Mucosa of rectum (tissue), 2 donors: ENCODE measurements at regions not wholly inside any gene's neighbourhood (a gene's known extent, or its start where the extent isn't known, plus 50 kb on each side); places are given as distances from the start of the nearest gene placed in this dataset.

Experiments
- H3K27ac ChIP-seq, 2 donors: one replicate each; pipeline ENCODE4 v1.7.0; 2013; ENCODE audit warnings: inconsistent platforms in 2 of 2, low read depth in 2 of 2, low read length in 2 of 2
- H3K27me3 ChIP-seq, 2 donors: one replicate each; pipeline ENCODE4 v1.7.0; 2013; ENCODE audit warnings: low read length in 2 of 2; ENCODE audit not compliant: control insufficient read depth in 2 of 2, insufficient read depth in 2 of 2
- H3K36me3 ChIP-seq, 2 donors: one replicate each; pipeline ENCODE4 v1.7.0; 2013; ENCODE audit warnings: low read length in 2 of 2; ENCODE audit not compliant: control insufficient read depth in 2 of 2, insufficient read depth in 2 of 2
- H3K4me1 ChIP-seq, 2 donors: one replicate each; pipeline ENCODE4 v1.7.0; 2013; ENCODE audit warnings: low read length in 2 of 2, mild to moderate bottlenecking in 1 of 2; ENCODE audit not compliant: control insufficient read depth in 2 of 2, insufficient read depth in 2 of 2
- H3K4me3 ChIP-seq, 2 donors: one replicate each; pipeline ENCODE4 v1.7.0; 2013; ENCODE audit warnings: low read length in 2 of 2
- H3K9ac ChIP-seq, 2 donors: one replicate each; pipeline ENCODE4 v1.7.0; 2013; ENCODE audit warnings: low read length in 2 of 2, low read depth in 1 of 2, mild to moderate bottlenecking in 1 of 2
- H3K9me3 ChIP-seq, 2 donors: one replicate each; pipeline ENCODE4 v1.7.0; 2013; ENCODE audit warnings: low read length in 2 of 2; ENCODE audit not compliant: control insufficient read depth in 2 of 2
- donor health status: healthy.
- donor health status: Normal muscosa, but diverticular disease.

GRCh38 chr3:194804796-194805195 lies 119.1 kb downstream of the FAM43A start:
- Histone ChIP-seq H3K4me3 (no peak overlapping the region), H3K27ac (no peak overlapping the region), H3K27me3 (peaks cover 2 to 4% of the 10 kb centered on the region in 2 donors), H3K9me3 (no peaks in the 10 kb centered on the region), H3K4me1 (no peaks in the 10 kb centered on the region), H3K36me3 (no peaks in the 10 kb centered on the region), H3K9ac (no peak overlapping the region)

- Histone ChIP-seq H3K4me1 (no peaks in the 10 kb centered on the region), H3K9me3 (no peaks in the 10 kb centered on the region), H3K36me3 (no peaks in the 10 kb centered on the region), H3K9ac (no peak overlapping the region), H3K4me3 (no peak overlapping the region), H3K27me3 (peaks cover 2 to 8% of the 10 kb centered on the region in 2 donors), H3K27ac (no peak overlapping the region)
Observed at GRCh38 chr3:194805546-194805945, 119.9 kb downstream of the FAM43A start.

- H3K9me3 ChIP-seq, result no peaks in the 10 kb centered on the region
- H3K4me3 ChIP-seq, result no peak overlapping the region
- no peaks in the 10 kb centered on the region for H3K4me1 ChIP-seq
- no peaks in the 10 kb centered on the region for H3K36me3 ChIP-seq
- H3K27ac ChIP-seq, result no peak overlapping the region
- no peak overlapping the region for H3K9ac ChIP-seq
- peaks cover 2 to 8% of the 10 kb centered on the region in 2 donors for H3K27me3 ChIP-seq
Observed at GRCh38 chr3:194806991-194807630, 121.4 kb downstream of the FAM43A start.

GRCh38 chr3:194808640-194809097 lies 123.0 kb downstream of the FAM43A start:
- Histone ChIP-seq H3K27ac (no peak overlapping the region), H3K9ac (no peak overlapping the region), H3K27me3 (peaks cover 2 to 8% of the 10 kb centered on the region in 2 donors), H3K9me3 (no peaks in the 10 kb centered on the region), H3K4me3 (no peak overlapping the region), H3K4me1 (no peaks in the 10 kb centered on the region), H3K36me3 (no peaks in the 10 kb centered on the region)

GRCh38 chr3:194809382-194809781 lies 123.7 kb downstream of the FAM43A start:
- Histone ChIP-seq H3K4me3 (no peak overlapping the region), H3K9me3 (no peaks in the 10 kb centered on the region), H3K9ac (no peak overlapping the region), H3K27ac (no peak overlapping the region), H3K36me3 (no peaks in the 10 kb centered on the region), H3K27me3 (peaks cover 2 to 8% of the 10 kb centered on the region in 2 donors), H3K4me1 (no peaks in the 10 kb centered on the region)

GRCh38 chr3:194810076-194810475 lies 124.4 kb downstream of the FAM43A start:
- Histone ChIP-seq H3K9me3 (no peaks in the 10 kb centered on the region), H3K4me1 (no peaks in the 10 kb centered on the region), H3K9ac (no peak overlapping the region), H3K27me3 (peaks cover 0 to 8% of the 10 kb centered on the region in 2 donors), H3K36me3 (no peaks in the 10 kb centered on the region), H3K4me3 (no peak overlapping the region), H3K27ac (no peak overlapping the region)

- no peak overlapping the region for H3K4me3 ChIP-seq
- H3K27ac ChIP-seq, result no peak overlapping the region
- H3K4me1 ChIP-seq, result no peaks in the 10 kb centered on the region
- no peaks in the 10 kb centered on the region for H3K9me3 ChIP-seq
- H3K9ac ChIP-seq, result no peak overlapping the region
- peaks cover 0 to 8% of the 10 kb centered on the region in 2 donors for H3K27me3 ChIP-seq
- no peaks in the 10 kb centered on the region for H3K36me3 ChIP-seq
Observed at GRCh38 chr3:194811118-194811517, 125.4 kb downstream of the FAM43A start.

GRCh38 chr3:194812176-194812575 lies 126.5 kb downstream of the FAM43A start:
- H3K9ac ChIP-seq, result no peak overlapping the region
- peaks cover under 1 to 7% of the 10 kb centered on the region in 2 donors for H3K4me1 ChIP-seq
- H3K36me3 ChIP-seq, result no peaks in the 10 kb centered on the region
- no peak overlapping the region for H3K4me3 ChIP-seq
- peaks cover 0 to 8% of the 10 kb centered on the region in 2 donors for H3K27me3 ChIP-seq
- H3K27ac ChIP-seq, result no peak overlapping the region
- no peaks in the 10 kb centered on the region for H3K9me3 ChIP-seq

GRCh38 chr3:194814878-194815357 lies 129.2 kb downstream of the FAM43A start:
- no peak overlapping the region for H3K27ac ChIP-seq
- H3K4me3 ChIP-seq, result no peak overlapping the region

GRCh38 chr3:194816748-194817591 lies 131.3 kb downstream of the FAM43A start:
- peaks cover 3 to 7% of the 10 kb centered on the region in 2 donors for H3K4me1 ChIP-seq
- H3K9me3 ChIP-seq, result no peaks in the 10 kb centered on the region
- H3K27ac ChIP-seq, result no peak overlapping the region
- H3K27me3 ChIP-seq, result no peaks in the 10 kb centered on the region
- H3K4me3 ChIP-seq, result no peak overlapping the region
- H3K36me3 ChIP-seq, result no peaks in the 10 kb centered on the region
- H3K9ac ChIP-seq, result no peak overlapping the region

More at GRCh38 chr3:194814878-194815357, 129.2 kb downstream of the FAM43A start:
- peaks cover 3 to 7% of the 10 kb centered on the region in 2 donors for H3K4me1 ChIP-seq
- H3K36me3 ChIP-seq, result no peaks in the 10 kb centered on the region
- H3K9ac ChIP-seq, result no peak overlapping the region
- peaks cover 0 to 3% of the 10 kb centered on the region in 2 donors for H3K27me3 ChIP-seq
- no peaks in the 10 kb centered on the region for H3K9me3 ChIP-seq
